AG04449 (cell line): ENCODE measurements at regions not wholly inside any gene's neighbourhood (a gene's known extent, or its start where the extent isn't known, plus 50 kb on each side); places are given as distances from the start of the nearest gene placed in this dataset.

Experiments used
- CTCF ChIA-PET: fragments of 350-600 bp; formaldehyde crosslinking; extraction: SDS; loops from one replicate; lab custom pipeline; 2021; ENCODE audit warnings: antibody characterized with exemption; lab: Yijun Ruan, JAX
- POLR2A ChIA-PET: fragments of 400-600, 350-600 bp; formaldehyde crosslinking; extraction: SDS; loops from one replicate; lab custom pipeline; 2020; ENCODE audit warnings: antibody characterized with exemption, inconsistent platforms; lab: Yijun Ruan, JAX
- DNase-seq: peaks from one replicate; pipeline ENCODE4 v3.0.0-alpha.2; 2010; ENCODE audit warnings: low read depth, low spot score
- H3K4me3 ChIP-seq: 2 replicates; pipeline ENCODE4 v1.5.1; 2011; ENCODE audit warnings: low read depth, mild to moderate bottlenecking, control low read depth, low read length
- TF ChIP-seq, protein P1 (sequence below): IDR thresholded peaks from one replicate; pipeline ENCODE4 v1.5.1; 2011; ENCODE audit warnings: mild to moderate bottlenecking, moderate library complexity, low read length, control low read depth, inconsistent platforms; ENCODE audit not compliant: insufficient read depth; ENCODE audit errors: missing control alignments

GRCh38 chr12:60311940-60312339 is 716.1 kb downstream of the SLC16A7 start:
- CTCF ChIA-PET, result interaction anchor here (1.3 kb wide), 1 partner anchor 22 kb away, joined by 3 read pairs; no protein-coding TSS in a partner anchor
- POLR2A ChIA-PET, result no interaction called here
- TF ChIP-seq, protein P1, sequence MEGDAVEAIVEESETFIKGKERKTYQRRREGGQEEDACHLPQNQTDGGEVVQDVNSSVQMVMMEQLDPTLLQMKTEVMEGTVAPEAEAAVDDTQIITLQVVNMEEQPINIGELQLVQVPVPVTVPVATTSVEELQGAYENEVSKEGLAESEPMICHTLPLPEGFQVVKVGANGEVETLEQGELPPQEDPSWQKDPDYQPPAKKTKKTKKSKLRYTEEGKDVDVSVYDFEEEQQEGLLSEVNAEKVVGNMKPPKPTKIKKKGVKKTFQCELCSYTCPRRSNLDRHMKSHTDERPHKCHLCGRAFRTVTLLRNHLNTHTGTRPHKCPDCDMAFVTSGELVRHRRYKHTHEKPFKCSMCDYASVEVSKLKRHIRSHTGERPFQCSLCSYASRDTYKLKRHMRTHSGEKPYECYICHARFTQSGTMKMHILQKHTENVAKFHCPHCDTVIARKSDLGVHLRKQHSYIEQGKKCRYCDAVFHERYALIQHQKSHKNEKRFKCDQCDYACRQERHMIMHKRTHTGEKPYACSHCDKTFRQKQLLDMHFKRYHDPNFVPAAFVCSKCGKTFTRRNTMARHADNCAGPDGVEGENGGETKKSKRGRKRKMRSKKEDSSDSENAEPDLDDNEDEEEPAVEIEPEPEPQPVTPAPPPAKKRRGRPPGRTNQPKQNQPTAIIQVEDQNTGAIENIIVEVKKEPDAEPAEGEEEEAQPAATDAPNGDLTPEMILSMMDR, result no peak
- DNase-seq, result no peak
- no peak overlapping the region for H3K4me3 ChIP-seq

DNA sequence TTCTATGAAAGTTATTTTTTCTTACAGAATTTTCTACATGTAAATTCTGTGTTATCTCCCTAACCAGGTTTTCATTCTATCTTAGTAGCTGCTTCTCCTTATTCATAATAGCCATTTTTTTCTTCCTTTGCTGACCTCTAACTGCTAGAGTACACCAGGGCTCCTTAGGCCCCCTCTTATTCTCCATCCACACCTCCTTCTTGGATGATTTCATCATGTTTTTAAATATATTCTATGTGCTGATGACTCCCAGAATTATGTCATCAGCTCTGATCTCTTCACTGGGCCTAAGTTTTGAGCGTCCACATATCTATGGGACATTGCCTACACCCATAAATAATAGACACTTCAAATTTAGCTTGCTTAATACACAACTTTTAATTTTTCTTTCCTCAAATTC is 721.5 kb downstream of the SLC16A7 start:
- ChIA-PET CTCF (no interaction called here), POLR2A (no interaction called here)
- TF ChIP-seq, protein P1, result no peak
- no peak for DNase-seq
- no peak overlapping the region for H3K4me3 ChIP-seq

DNA sequence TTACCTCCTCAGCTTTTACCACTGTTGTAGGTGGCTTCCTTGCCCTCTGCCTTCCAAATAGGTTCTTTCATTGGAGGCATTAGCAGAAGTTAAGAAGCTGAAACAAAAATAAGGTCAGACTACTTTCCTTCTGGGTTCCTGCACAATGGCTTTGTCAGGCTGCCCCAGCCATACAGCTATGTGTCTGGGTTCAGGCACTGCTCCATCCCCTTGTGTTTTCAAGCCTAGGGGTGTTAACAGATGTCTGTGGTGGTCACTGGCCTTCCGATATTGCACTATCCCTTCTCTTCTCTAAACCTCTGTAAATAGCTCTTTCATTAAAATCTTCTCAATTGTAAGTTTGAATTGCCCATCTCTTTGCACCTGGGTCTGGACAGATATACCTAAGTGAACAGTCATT is 728.9 kb downstream of the SLC16A7 start:
- CTCF ChIA-PET, result no interaction called here
- POLR2A ChIA-PET, result no interaction called here
- TF ChIP-seq, protein P1, result no peak
- H3K4me3 ChIP-seq, result no peak overlapping the region
- no peak for DNase-seq

GRCh38 chr12:60333461-60333860 is 737.6 kb downstream of the SLC16A7 start:
- H3K4me3 ChIP-seq, result no peak overlapping the region
- ChIA-PET CTCF (interaction anchor here (1.5 kb wide), 1 partner anchor 21 kb away, joined by 3 read pairs; no protein-coding TSS in a partner anchor), POLR2A (no interaction called here)
- DNase-seq, result no peak
- TF ChIP-seq, protein P1, result no peak

GRCh38 chr12:60335745-60336144 is 739.9 kb downstream of the SLC16A7 start:
- POLR2A ChIA-PET, result no interaction called here
- CTCF ChIA-PET, result no interaction called here
- no peak overlapping the region for H3K4me3 ChIP-seq
- TF ChIP-seq, protein P1, result no peak
- DNase-seq, result peak; percentile 53

DNA sequence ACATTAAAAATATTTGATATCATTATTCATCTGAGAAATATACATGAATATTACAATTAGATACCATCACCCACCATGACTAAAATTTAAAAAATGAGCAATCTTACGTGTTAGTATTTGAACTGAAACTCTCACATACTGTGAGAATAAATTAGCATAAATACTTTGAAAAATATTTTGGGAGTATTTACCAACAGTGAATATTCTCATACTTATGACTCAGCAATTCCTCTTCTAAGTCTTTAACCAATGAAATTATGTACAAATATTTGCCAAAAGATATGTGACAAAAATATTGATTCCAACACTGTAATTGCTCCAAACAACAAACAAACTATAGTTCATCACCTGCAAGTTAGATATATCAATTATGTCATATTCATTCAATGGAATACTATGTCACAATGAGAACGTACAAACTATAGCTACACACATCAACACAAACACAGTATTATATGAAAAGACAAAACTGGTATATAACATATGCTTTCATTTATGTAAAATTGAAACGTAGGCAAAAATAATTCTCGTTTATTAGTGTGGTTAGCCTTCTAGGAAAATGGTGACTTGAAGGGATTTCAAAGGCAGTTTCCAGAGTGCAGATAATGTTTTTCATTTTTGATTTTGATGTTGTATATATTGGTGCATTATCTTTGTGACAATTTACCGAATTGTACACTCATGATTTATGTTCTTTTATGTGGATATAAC is 742.2 kb downstream of the SLC16A7 start:
- ChIA-PET CTCF (no interaction called here), POLR2A (no interaction called here)
- no peak overlapping the region for H3K4me3 ChIP-seq

More for the DNA sequence above, 742.2 kb downstream of the SLC16A7 start:
- no peak for DNase-seq
- TF ChIP-seq, protein P1, result no peak
